CD14-positive monocyte (primary cell): ENCODE measurements at regions not wholly inside any gene's neighbourhood (a gene's known extent, or its start where the extent isn't known, plus 50 kb on each side); places are given as distances from the start of the nearest gene placed in this dataset.

ENCODE experiments used
- DNase-seq, 3 donors: peaks; one replicate each; pipeline ENCODE4 v3.0.0-alpha.2; 2011 to 2022
- H2AFZ ChIP-seq: 2 replicates; pipeline ENCODE4 v1.6.0; 2012; ENCODE audit warnings: mild to moderate bottlenecking, low read depth, low read length, inconsistent platforms; ENCODE audit not compliant: insufficient read depth, poor library complexity, severe bottlenecking
- H3K27ac ChIP-seq, 2 donors: 1 replicate in 1 of 2; 2 replicates in 1 of 2; pipeline ENCODE4 v1.5.1; 2012 to 2013; ENCODE audit warnings: low read length in 2 of 2, control low read depth in 1 of 2, inconsistent platforms in 1 of 2, low read depth in 1 of 2, mild to moderate bottlenecking in 1 of 2
- H3K27me3 ChIP-seq, 2 donors: one replicate each; pipeline versions ENCODE4 v1.6.0 to v1.6.1; 2011 to 2013; ENCODE audit warnings: low read length in 2 of 2; ENCODE audit not compliant: control insufficient read depth in 2 of 2, insufficient read depth in 2 of 2
- H3K36me3 ChIP-seq, 2 donors: replicated peaks in 1 of 2; 1 replicate in 1 of 2; 2 replicates in 1 of 2; pipeline versions ENCODE4 v1.5.1 to v1.6.1; 2012 to 2013; ENCODE audit warnings: low read length in 2 of 2, control low read depth in 1 of 2, inconsistent platforms in 1 of 2, mild to moderate bottlenecking in 1 of 2; ENCODE audit not compliant: insufficient read depth in 2 of 2, control insufficient read depth in 1 of 2
- H3K4me1 ChIP-seq, 2 donors: 1 replicate in 1 of 2; 2 replicates in 1 of 2; pipeline versions ENCODE4 v1.5.1 to v1.6.1; 2012 to 2013; ENCODE audit warnings: low read length in 2 of 2, control low read depth in 1 of 2, inconsistent platforms in 1 of 2, mild to moderate bottlenecking in 1 of 2, moderate library complexity in 1 of 2; ENCODE audit not compliant: insufficient read depth in 2 of 2, control insufficient read depth in 1 of 2
- H3K4me2 ChIP-seq: replicated peaks from 2 replicates; pipeline ENCODE3; 2012; ENCODE audit warnings: low read length, moderate library complexity, mild to moderate bottlenecking; ENCODE audit not compliant: poor library complexity, severe bottlenecking; ENCODE audit errors: extremely low read depth
- H3K4me3 ChIP-seq, 3 experiments: fragments of 200-600 bp in 1 of 3; sonication (generic) in 1 of 3; replicated peaks in 1 of 3; 1 replicate in 2 of 3; 2 replicates in 1 of 3; pipeline ENCODE4 v1.5.1; 2011 to 2013; ENCODE audit warnings: low read length in 3 of 3, mild to moderate bottlenecking in 3 of 3, control low read depth in 2 of 3, low read depth in 2 of 3, inconsistent platforms in 1 of 3, moderate library complexity in 1 of 3
- H3K79me2 ChIP-seq: 2 replicates; pipeline ENCODE4 v1.6.0; 2012; ENCODE audit warnings: mild to moderate bottlenecking, control low read depth, inconsistent platforms, low read length, moderate library complexity; ENCODE audit not compliant: insufficient read depth
- H3K9ac ChIP-seq: 2 replicates; pipeline ENCODE4 v1.6.0; 2017; ENCODE audit warnings: low read length, mild to moderate bottlenecking; ENCODE audit not compliant: insufficient read depth, poor library complexity, severe bottlenecking
- H3K9me3 ChIP-seq, 2 donors: replicated peaks in 1 of 2; 1 replicate in 1 of 2; 2 replicates in 1 of 2; pipeline versions ENCODE4 v1.5.1 to v1.6.1; 2012 to 2013; ENCODE audit warnings: low read length in 2 of 2, control low read depth in 1 of 2; ENCODE audit not compliant: control insufficient read depth in 1 of 2, insufficient read depth in 1 of 2
- H4K20me1 ChIP-seq: 2 replicates; pipeline ENCODE4 v1.6.0; 2012; ENCODE audit warnings: mild to moderate bottlenecking, low read length, control low read depth, moderate library complexity; ENCODE audit not compliant: insufficient read depth
- H3K27ac Mint-ChIP-seq, 7 donors: one replicate each; pipeline ENCODE4 v1.8.0; 2020; ENCODE audit warnings: mild to moderate bottlenecking in 7 of 7, mixed read lengths in 7 of 7, moderate library complexity in 6 of 7, inconsistent platforms in 2 of 7
- H3K27me3 Mint-ChIP-seq, 3 donors: one replicate each; pipeline ENCODE4 v1.8.0; 2021 to 2022; ENCODE audit warnings: low read depth in 3 of 3, mild to moderate bottlenecking in 3 of 3, mixed read lengths in 3 of 3, moderate library complexity in 3 of 3, inconsistent platforms in 1 of 3
- H3K36me3 Mint-ChIP-seq, 2 donors: one replicate each; pipeline ENCODE4 v1.8.0; 2020; ENCODE audit warnings: mixed read lengths in 2 of 2, inconsistent platforms in 1 of 2, mild to moderate bottlenecking in 1 of 2
- H3K4me1 Mint-ChIP-seq: one replicate; pipeline ENCODE4 v1.8.0; 2020; ENCODE audit warnings: mild to moderate bottlenecking, mixed read lengths
- H3K4me3 Mint-ChIP-seq, 2 donors: one replicate each; pipeline ENCODE4 v1.8.0; 2020; ENCODE audit warnings: mild to moderate bottlenecking in 2 of 2, mixed read lengths in 2 of 2, moderate library complexity in 1 of 2
- H3K9me3 Mint-ChIP-seq, 7 donors: one replicate each; pipeline ENCODE4 v1.8.0; 2020 to 2022; ENCODE audit warnings: mixed read lengths in 7 of 7, mild to moderate bottlenecking in 6 of 7, moderate library complexity in 6 of 7, inconsistent platforms in 2 of 7
- CTCF ChIP-seq: fragments of 200-600 bp; IDR thresholded peaks from one replicate; pipeline ENCODE4 v1.8.0; 2022; ENCODE audit warnings: antibody characterized with exemption, mild to moderate bottlenecking
- WGBS: methylation state at CpG from one replicate; pipeline ENCODE4 v1.1.5; 2013; ENCODE audit warnings: missing lambda C conversion rate; ENCODE audit not compliant: insufficient coverage; 5-methylcytosine and 5-hydroxymethylcytosine counted together
- intact Hi-C, 2 donors: fragments of 100-400 bp; cut with micrococcal nuclease; formaldehyde crosslinking; loops; one replicate each; pipeline versions ENCODE4 v1.15.0 to v1.15.1; 2023

GRCh38 chrY:15418613-15419012, 894.3 kb downstream of the NLGN4Y start:
- Mint-ChIP-seq H3K4me3 (no peak overlapping the region), H3K27me3 (peaks cover 0 to 1% (median 0%) of the 10 kb centered on the region in 3 donors), H3K27ac (no peak overlapping the region), H3K4me1 (no peaks in the 10 kb centered on the region), H3K36me3 (no peaks in the 10 kb centered on the region), H3K9me3 (no peaks in the 10 kb centered on the region)
- no peaks in the 10 kb centered on the region for H3K79me2 ChIP-seq
- H3K4me2 ChIP-seq: no peak overlapping the region
- H3K4me3 ChIP-seq: no peak overlapping the region
- no peak for DNase-seq
- intact Hi-C loops: no loop called here
- H3K36me3 ChIP-seq: no peaks in the 10 kb centered on the region
- TF ChIP-seq CTCF: no peak
- no peaks in the 10 kb centered on the region for H3K9me3 ChIP-seq
- H2AFZ ChIP-seq: no peak overlapping the region
- H3K27ac ChIP-seq: no peak overlapping the region
- no peaks in the 10 kb centered on the region for H3K27me3 ChIP-seq
- H4K20me1 ChIP-seq: no peaks in the 10 kb centered on the region
- no peak overlapping the region for H3K9ac ChIP-seq
- H3K4me1 ChIP-seq: no peaks in the 10 kb centered on the region

- no peak for DNase-seq
- intact Hi-C loops: no loop called here
- no peak overlapping the region for H3K27ac ChIP-seq
- no peaks in the 10 kb centered on the region for H4K20me1 ChIP-seq
- WGBS: no CpG with 5 or more reads among the region's 6 CpGs
- peak overlapping the region in 1 of 3 experiments; percentile 42 for H3K4me3 ChIP-seq
- no peaks in the 10 kb centered on the region for H3K27me3 ChIP-seq
- Mint-ChIP-seq H3K27ac (peak overlapping the region in 2 of 7 donors; percentile 79 to 88), H3K4me3 (peak overlapping the region; percentile 78 to 85), H3K36me3 (no peaks in the 10 kb centered on the region), H3K4me1 (peaks cover 15% of the 10 kb centered on the region), H3K9me3 (peaks cover 0 to 1% (median 0%) of the 10 kb centered on the region in 7 donors), H3K27me3 (peaks cover 0 to 3% (median 0%) of the 10 kb centered on the region in 3 donors)
- no peak for TF ChIP-seq CTCF
- H3K9ac ChIP-seq: no peak overlapping the region
- H3K79me2 ChIP-seq: no peaks in the 10 kb centered on the region
- H3K4me1 ChIP-seq: peaks cover 0 to 3% of the 10 kb centered on the region in 2 donors
- no peak overlapping the region for H3K4me2 ChIP-seq
- H3K36me3 ChIP-seq: no peaks in the 10 kb centered on the region
- H2AFZ ChIP-seq: no peak overlapping the region
- H3K9me3 ChIP-seq: no peaks in the 10 kb centered on the region
Measured at GRCh38 chrY:15424665-15425132, 900.4 kb downstream of the NLGN4Y start.
